ENCODE measurements at regions not wholly inside any gene's neighbourhood (a gene's known extent, or its start where the extent isn't known, plus 50 kb on each side); places are given as distances from the start of the nearest gene placed in this dataset.

- Histone ChIP-seq H3K36me3 (ENCODE audit: low read depth) (no peaks in the 10 kb centered on the region), H3K4me1 (ENCODE audit: low read depth) (no peaks in the 10 kb centered on the region), H3K9me3 (no peaks in the 10 kb centered on the region), H3K4me3 (no peak overlapping the region)
- TF ChIP-seq, protein P1, sequence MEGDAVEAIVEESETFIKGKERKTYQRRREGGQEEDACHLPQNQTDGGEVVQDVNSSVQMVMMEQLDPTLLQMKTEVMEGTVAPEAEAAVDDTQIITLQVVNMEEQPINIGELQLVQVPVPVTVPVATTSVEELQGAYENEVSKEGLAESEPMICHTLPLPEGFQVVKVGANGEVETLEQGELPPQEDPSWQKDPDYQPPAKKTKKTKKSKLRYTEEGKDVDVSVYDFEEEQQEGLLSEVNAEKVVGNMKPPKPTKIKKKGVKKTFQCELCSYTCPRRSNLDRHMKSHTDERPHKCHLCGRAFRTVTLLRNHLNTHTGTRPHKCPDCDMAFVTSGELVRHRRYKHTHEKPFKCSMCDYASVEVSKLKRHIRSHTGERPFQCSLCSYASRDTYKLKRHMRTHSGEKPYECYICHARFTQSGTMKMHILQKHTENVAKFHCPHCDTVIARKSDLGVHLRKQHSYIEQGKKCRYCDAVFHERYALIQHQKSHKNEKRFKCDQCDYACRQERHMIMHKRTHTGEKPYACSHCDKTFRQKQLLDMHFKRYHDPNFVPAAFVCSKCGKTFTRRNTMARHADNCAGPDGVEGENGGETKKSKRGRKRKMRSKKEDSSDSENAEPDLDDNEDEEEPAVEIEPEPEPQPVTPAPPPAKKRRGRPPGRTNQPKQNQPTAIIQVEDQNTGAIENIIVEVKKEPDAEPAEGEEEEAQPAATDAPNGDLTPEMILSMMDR (IDR thresholded peaks at IDR 0.05) = no peak
- peak; percentile 82 for ATAC-seq
- no peak for DNase-seq
- intact Hi-C loops (cut with DNase I, micrococcal nuclease) = no loop called here
These were observed 88.9 kb upstream of the CXCL14 start for GRCh38 chr5:135667673-135668072.

DNA sequence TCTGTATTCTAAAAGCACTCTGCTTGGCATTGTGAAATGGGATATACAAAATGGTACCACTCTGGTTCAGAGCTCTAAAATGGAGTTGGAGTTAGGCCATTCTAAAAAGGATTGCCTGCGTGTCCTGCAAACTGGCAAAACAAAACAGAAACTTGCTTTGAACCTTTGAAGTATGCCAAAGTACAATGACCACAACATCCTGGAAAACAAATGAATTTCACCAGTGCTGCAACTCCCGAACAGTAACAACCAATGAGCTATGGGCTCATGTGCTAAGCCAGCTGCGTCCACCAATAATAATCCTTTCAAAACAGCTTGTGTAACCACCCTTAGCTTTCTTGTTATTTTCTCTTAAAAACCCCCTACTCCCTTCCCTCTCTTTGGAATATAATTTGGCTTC, 88.4 kb upstream of the CXCL14 start:
- no peaks in the 10 kb centered on the region for H3K4me1 ChIP-seq (ENCODE audit: low read depth)
- no peak overlapping the region for H3K4me3 ChIP-seq
- intact Hi-C loops (cut with DNase I, micrococcal nuclease) = no loop called here
- H3K36me3 ChIP-seq (ENCODE audit: low read depth) = no peaks in the 10 kb centered on the region
- DNase-seq (no peak), ATAC-seq (no peak)
- TF ChIP-seq, protein P1 (IDR thresholded peaks at IDR 0.05) = no peak
- no peaks in the 10 kb centered on the region for H3K9me3 ChIP-seq

- no peaks in the 10 kb centered on the region for H3K36me3 ChIP-seq (ENCODE audit: low read depth)
- intact Hi-C loops (cut with DNase I, micrococcal nuclease) = no loop called here
- TF ChIP-seq, protein P1 (IDR thresholded peaks at IDR 0.05) = no peak
- DNase-seq (no peak), ATAC-seq (no peak)
- no peaks in the 10 kb centered on the region for H3K9me3 ChIP-seq
- no peak overlapping the region for H3K4me3 ChIP-seq
- peaks cover 2% of the 10 kb centered on the region for H3K4me1 ChIP-seq (ENCODE audit: low read depth)
These were observed 83.9 kb upstream of the CXCL14 start for GRCh38 chr5:135662683-135663082.

DNA sequence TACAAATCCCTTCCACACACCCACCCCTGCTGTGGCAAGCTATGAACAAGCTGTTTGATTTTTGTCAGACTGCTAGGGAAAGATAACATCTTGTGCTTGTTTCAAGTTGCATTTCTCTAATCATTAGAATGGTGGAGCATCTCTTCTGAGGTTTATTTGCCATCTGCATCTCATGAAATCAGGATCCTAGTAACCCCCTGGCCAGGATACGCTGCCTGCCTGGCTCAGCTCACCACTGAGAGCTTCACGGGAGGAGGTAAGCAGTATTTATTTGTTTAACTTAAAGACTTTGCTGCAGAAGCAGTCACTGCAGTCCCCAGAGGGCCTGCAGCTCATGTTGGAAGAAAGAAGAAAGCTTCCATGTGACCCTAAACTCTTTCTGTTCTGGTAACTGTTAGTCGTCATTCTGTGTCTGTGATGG, 83.3 kb upstream of the CXCL14 start:
- Histone ChIP-seq H3K4me1 (ENCODE audit: low read depth) (peaks cover 8% of the 10 kb centered on the region), H3K9me3 (no peaks in the 10 kb centered on the region), H3K4me3 (no peak overlapping the region), H3K36me3 (ENCODE audit: low read depth) (no peaks in the 10 kb centered on the region)
- DNase-seq = no peak
- intact Hi-C loops (cut with DNase I, micrococcal nuclease) = no loop called here
- TF ChIP-seq, protein P1 (IDR thresholded peaks at IDR 0.05) = no peak
- no peak for ATAC-seq

DNA sequence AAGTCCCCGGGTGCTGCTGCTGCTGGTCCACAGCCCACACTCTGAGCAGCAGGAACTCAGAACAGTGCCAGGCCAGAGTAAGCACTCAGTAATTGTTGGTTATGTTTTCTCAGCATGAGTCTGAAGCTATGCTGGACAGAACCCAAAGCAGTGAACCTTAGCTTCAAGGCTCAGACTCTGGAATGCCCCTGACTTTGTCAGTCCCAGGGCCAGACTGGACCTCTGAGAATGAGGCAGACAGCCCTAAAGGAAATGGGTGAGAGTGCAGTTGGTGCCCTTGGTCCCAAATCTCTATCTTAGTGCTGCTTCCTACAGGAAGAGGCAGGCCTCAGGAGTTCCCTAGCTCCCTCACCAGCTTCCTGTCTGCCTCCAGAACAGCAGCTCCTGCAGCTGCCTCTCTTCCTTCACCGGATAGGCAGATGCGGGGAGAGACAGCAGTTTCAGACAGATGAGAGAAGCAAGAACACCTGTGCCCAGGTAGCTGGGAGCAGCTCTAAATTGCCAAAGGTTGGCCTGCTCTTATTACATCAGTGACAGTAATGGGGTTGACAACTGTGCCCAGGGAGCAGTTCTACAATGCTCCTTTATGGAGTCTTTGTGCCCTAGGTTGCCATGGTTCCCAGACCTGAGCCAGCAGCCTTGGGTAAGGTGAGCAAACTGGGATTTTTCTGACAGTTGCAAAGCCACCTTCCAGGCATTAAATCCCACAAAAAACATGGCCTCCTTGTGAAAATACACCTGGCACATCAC, 82.2 kb upstream of the CXCL14 start:
- DNase-seq (no peak), ATAC-seq (peak; percentile 31)
- intact Hi-C loops (cut with DNase I, micrococcal nuclease) = no loop called here
- no peak overlapping the region for H3K4me3 ChIP-seq
- H3K36me3 ChIP-seq (ENCODE audit: low read depth) = no peaks in the 10 kb centered on the region
- TF ChIP-seq, protein P1 (IDR thresholded peaks at IDR 0.05) = no peak
- peaks cover 8% of the 10 kb centered on the region for H3K4me1 ChIP-seq (ENCODE audit: low read depth)
- no peaks in the 10 kb centered on the region for H3K9me3 ChIP-seq
